ENCODE measurements at regions not wholly inside any gene's neighbourhood (a gene's known extent, or its start where the extent isn't known, plus 50 kb on each side); places are given as distances from the start of the nearest gene placed in this dataset.
"Not testable (repeated sequence)": the region's sequence is repeated elsewhere in the genome, so short reads cannot be mapped to it uniquely, and the experiment has no call there.

- H2AFZ ChIP-seq (ENCODE audit: low read length) = no peak overlapping the region
- H3T11ph ChIP-seq (ENCODE audit: low read length) = no peak overlapping the region
- H4K20me1 ChIP-seq (ENCODE audit: control insufficient read depth, insufficient read depth, insufficient read length) = no peaks in the 10 kb centered on the region
- no peaks in the 10 kb centered on the region for H3K4me1 Mint-ChIP-seq
- H4K8ac ChIP-seq (replicated peaks; ENCODE audit: insufficient read length, low read depth, low read length) = no peak overlapping the region
- no peaks in the 10 kb centered on the region for H3K27me3 ChIP-seq (ENCODE audit: insufficient read depth, low read length)
- H2BK5ac ChIP-seq (ENCODE audit: insufficient read length, low read length) = no peak overlapping the region
- H3K56ac ChIP-seq (ENCODE audit: insufficient read length, low read depth, low read length) = no peak overlapping the region
- H4K91ac ChIP-seq (ENCODE audit: insufficient read length, low read depth, low read length) = no peak overlapping the region
- no peaks in the 10 kb centered on the region for H3K79me2 ChIP-seq (ENCODE audit: insufficient read depth, low read length)
- WGBS (ENCODE audit: extremely low coverage, insufficient read length, low lambda C conversion rate) = no CpG with 5 or more reads among the region's 4 CpGs
- H2BK20ac ChIP-seq (ENCODE audit: low read depth, low read length, poor library complexity, severe bottlenecking) = no peak overlapping the region
- no peak overlapping the region for H2AK5ac ChIP-seq (ENCODE audit: insufficient read length, low read length)
- no peak overlapping the region for H3K14ac ChIP-seq (ENCODE audit: insufficient read depth, low read length)
- no peak overlapping the region for H3K18ac ChIP-seq (ENCODE audit: insufficient read length, low read depth, low read length)
- H3K4ac ChIP-seq (ENCODE audit: low read depth, low read length) = no peak overlapping the region
- H3K9me3 Mint-ChIP-seq = peaks cover 0 to 2% of the 10 kb centered on the region in 2 experiments; a peak in 1 of 5 replicates
- peaks cover 21% of the 10 kb centered on the region for H3K27me3 Mint-ChIP-seq (ENCODE audit: low read depth)
- no peaks in the 10 kb centered on the region for H3K79me1 ChIP-seq (ENCODE audit: insufficient read depth, low read depth, low read length, poor library complexity, severe bottlenecking)
- no peak overlapping the region for H3K23ac ChIP-seq (ENCODE audit: insufficient read length, low read depth, low read length)
- no peaks in the 10 kb centered on the region for H3K4me1 ChIP-seq (ENCODE audit: insufficient read depth, low read length)
- no peak overlapping the region for H2BK12ac ChIP-seq (ENCODE audit: insufficient read length, low read depth, low read length)
- no peaks in the 10 kb centered on the region for H3K9me3 ChIP-seq (ENCODE audit: control insufficient read depth, low read depth, low read length)
- H3K27ac Mint-ChIP-seq = no peak overlapping the region
- H3K9ac ChIP-seq (ENCODE audit: extremely low read depth, insufficient read length, low read length) = no peak overlapping the region
- no peak overlapping the region for H4K5ac ChIP-seq (ENCODE audit: insufficient read length, low read depth, low read length)
- no peak overlapping the region for H2BK120ac ChIP-seq (ENCODE audit: low read depth, low read length, poor library complexity, severe bottlenecking)
- no peak for DNase-seq
- no peak for TF ChIP-seq CTCF (conservative IDR thresholded peaks at IDR 0.05)
- H2BK15ac ChIP-seq (ENCODE audit: low read depth, low read length) = no peak overlapping the region
- no peak overlapping the region for H3K27ac ChIP-seq (ENCODE audit: insufficient read length, low read depth, low read length)
- no peaks in the 10 kb centered on the region for H3K23me2 ChIP-seq (ENCODE audit: insufficient read length, low read depth, low read length, poor library complexity, severe bottlenecking)
- no peak overlapping the region for H3K4me2 ChIP-seq (ENCODE audit: insufficient read depth, insufficient read length, low read length)
- H3K36me3 Mint-ChIP-seq (ENCODE audit: insufficient read depth in 1 of 3, low read depth in 3 of 3) = no peaks in the 10 kb centered on the region
- H3K4me3 Mint-ChIP-seq = no peak overlapping the region
Observed at GRCh38 chr7:45278763-45279398, 121.3 kb downstream of the RAMP3 start.

- not testable (repeated sequence) for H3K56ac ChIP-seq (ENCODE audit: insufficient read length, low read depth, low read length); H3K79me2 ChIP-seq (ENCODE audit: insufficient read depth, low read length); H2BK12ac ChIP-seq (ENCODE audit: insufficient read length, low read depth, low read length); H3T11ph ChIP-seq (ENCODE audit: low read length); H3K79me1 ChIP-seq (ENCODE audit: insufficient read depth, low read depth, low read length, poor library complexity, severe bottlenecking); H2BK120ac ChIP-seq (ENCODE audit: low read depth, low read length, poor library complexity, severe bottlenecking); H3K9ac ChIP-seq (ENCODE audit: extremely low read depth, insufficient read length, low read length); H4K20me1 ChIP-seq (ENCODE audit: control insufficient read depth, insufficient read depth, insufficient read length); H4K5ac ChIP-seq (ENCODE audit: insufficient read length, low read depth, low read length); H3K4me3 Mint-ChIP-seq; H3K27ac Mint-ChIP-seq; H3K27me3 Mint-ChIP-seq (ENCODE audit: low read depth); H2BK20ac ChIP-seq (ENCODE audit: low read depth, low read length, poor library complexity, severe bottlenecking); H3K27me3 ChIP-seq (ENCODE audit: insufficient read depth, low read length); H2AFZ ChIP-seq (ENCODE audit: low read length); H2BK5ac ChIP-seq (ENCODE audit: insufficient read length, low read length); H4K91ac ChIP-seq (ENCODE audit: insufficient read length, low read depth, low read length); H2AK5ac ChIP-seq (ENCODE audit: insufficient read length, low read length); H3K14ac ChIP-seq (ENCODE audit: insufficient read depth, low read length); DNase-seq; H3K4me2 ChIP-seq (ENCODE audit: insufficient read depth, insufficient read length, low read length); H2BK15ac ChIP-seq (ENCODE audit: low read depth, low read length); H3K23ac ChIP-seq (ENCODE audit: insufficient read length, low read depth, low read length); H3K4me1 ChIP-seq (ENCODE audit: insufficient read depth, low read length); H3K27ac ChIP-seq (ENCODE audit: insufficient read length, low read depth, low read length); H3K18ac ChIP-seq (ENCODE audit: insufficient read length, low read depth, low read length); H3K9me3 ChIP-seq (ENCODE audit: control insufficient read depth, low read depth, low read length); H3K23me2 ChIP-seq (ENCODE audit: insufficient read length, low read depth, low read length, poor library complexity, severe bottlenecking); H4K8ac ChIP-seq (replicated peaks; ENCODE audit: insufficient read length, low read depth, low read length); H3K4ac ChIP-seq (ENCODE audit: low read depth, low read length); H3K4me1 Mint-ChIP-seq
- Mint-ChIP-seq H3K36me3 (ENCODE audit: insufficient read depth in 1 of 3, low read depth in 3 of 3) (peaks cover 14 to 19% (median 18%) of the 10 kb centered on the region in 3 experiments), H3K9me3 (peaks cover 26 to 27% of the 10 kb centered on the region in 2 experiments)
Observed at GRCh38 chr7:45289611-45290010, 132.0 kb downstream of the RAMP3 start.
